Stomach (tissue), 8 donors: ENCODE measurements at regions not wholly inside any gene's neighbourhood (a gene's known extent, or its start where the extent isn't known, plus 50 kb on each side); places are given as distances from the start of the nearest gene placed in this dataset.

ENCODE experiments used
- DNase-seq, 2 donors: peaks; one replicate each; pipeline versions ENCODE4 v3.0.0 to v3.0.0-alpha.2; 2013 to 2019
- H3K27ac ChIP-seq, 5 donors: fragments of 200-600 bp in 4 of 5; sonication (generic) in 4 of 5; one replicate each; pipeline ENCODE4 v1.5.1; 2013 to 2019; ENCODE audit warnings: mild to moderate bottlenecking in 1 of 5, moderate library complexity in 1 of 5
- H3K27me3 ChIP-seq, 3 donors: fragments of 200-600 bp; sonication (generic); one replicate each; pipeline ENCODE4 v1.5.1; 2017 to 2019; ENCODE audit warnings: mixed run types in 1 of 3
- H3K36me3 ChIP-seq, 4 donors: fragments of 200-600 bp; sonication (generic); 1 replicate in 3 of 4; 2 replicates in 1 of 4; pipeline ENCODE4 v1.5.1; 2016 to 2019
- H3K4me1 ChIP-seq, 4 donors: fragments of 200-600 bp; sonication (generic); one replicate each; pipeline ENCODE4 v1.5.1; 2016 to 2019
- H3K4me3 ChIP-seq, 4 donors: fragments of 200-600 bp; sonication (generic) in 3 of 4; one replicate each; pipeline ENCODE4 v1.5.1; 2016 to 2019; ENCODE audit warnings: mild to moderate bottlenecking in 1 of 4
- H3K9me3 ChIP-seq, 4 donors: fragments of 200-600 bp; sonication (generic); one replicate each; pipeline ENCODE4 v1.5.1; 2016 to 2019
- EP300 ChIP-seq: sonication (generic); formaldehyde crosslinking; IDR thresholded peaks from one replicate; pipeline ENCODE4 v1.6.1; 2017; ENCODE audit warnings: antibody characterized with exemption
- POLR2A ChIP-seq, 4 donors: fragments of 450-650 bp; IDR thresholded peaks; one replicate each; pipeline ENCODE4 v1.6.1; 2016; ENCODE audit warnings: antibody characterized with exemption in 4 of 4, control low read depth in 2 of 4, mild to moderate bottlenecking in 1 of 4, moderate library complexity in 1 of 4
- POLR2AphosphoS5 ChIP-seq, 3 donors: sonication (generic); formaldehyde crosslinking; IDR thresholded peaks; one replicate each; pipeline ENCODE4 v1.6.1; 2016; ENCODE audit warnings: antibody characterized with exemption in 3 of 3
- WGBS, 5 donors: extraction: QIAGEN DNeasy Blood & Tissue Kit in 3 of 5; methylation state at CpG; one replicate each; pipeline versions ENCODE4 v1.1.5 to v1.1.7; 2013 to 2018; 5-methylcytosine and 5-hydroxymethylcytosine counted together
- intact Hi-C: fragments of 100-400 bp; cut with DNase I; formaldehyde crosslinking; loops from one replicate; pipeline ENCODE4 v1.15.1; 2023; ENCODE audit warnings: low total_unique reads
- TF ChIP-seq, protein P1 (sequence below), 7 experiments: fragments of 450-650 bp in 4 of 7; fragments of 200-600 bp in 3 of 7; sonication (generic) in 3 of 7; IDR thresholded peaks; one replicate each; pipeline ENCODE4 v1.5.1; 2016 to 2019; ENCODE audit warnings: antibody characterized with exemption in 7 of 7, control low read depth in 2 of 7, mild to moderate bottlenecking in 1 of 7
- donor health status: healthy with polysubstance abuse.
- donor health status: Bipolar disorder and iron deficiency.
- donor health status: healthy.

DNA sequence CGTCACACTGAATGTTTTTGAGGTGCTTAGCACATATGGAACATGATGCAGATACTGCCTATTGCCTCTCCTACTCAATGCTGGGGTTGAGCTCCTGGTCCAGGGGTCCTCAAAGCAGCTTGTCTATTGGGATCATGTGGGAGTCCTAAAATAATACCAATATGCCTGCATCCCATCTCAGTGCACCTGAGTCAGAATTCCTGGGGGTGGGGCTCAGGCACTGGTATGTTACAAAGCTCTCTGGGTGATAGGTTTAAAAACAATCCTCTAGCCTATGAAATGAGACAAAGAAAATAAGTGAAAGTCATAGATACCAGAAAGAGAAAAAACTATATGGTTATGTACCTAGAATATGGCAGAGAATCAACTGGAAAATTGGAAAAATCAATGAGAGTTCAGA, 156.6 kb upstream of the NLRP1 start:
- WGBS, 5 donors = 16 to 21% (median 17%) methylated on average over 1 of the region's 1 CpG
- H3K4me1 ChIP-seq = no peaks in the 10 kb centered on the region
- H3K9me3 ChIP-seq = no peaks in the 10 kb centered on the region
- no peaks in the 10 kb centered on the region for H3K36me3 ChIP-seq
- no peak overlapping the region for H3K27ac ChIP-seq
- intact Hi-C loops = no loop called here
- no peak overlapping the region for H3K4me3 ChIP-seq
- H3K27me3 ChIP-seq = peaks cover 0 to 6% (median 0%) of the 10 kb centered on the region in 3 donors
- no peak for DNase-seq
- TF ChIP-seq, protein P1, sequence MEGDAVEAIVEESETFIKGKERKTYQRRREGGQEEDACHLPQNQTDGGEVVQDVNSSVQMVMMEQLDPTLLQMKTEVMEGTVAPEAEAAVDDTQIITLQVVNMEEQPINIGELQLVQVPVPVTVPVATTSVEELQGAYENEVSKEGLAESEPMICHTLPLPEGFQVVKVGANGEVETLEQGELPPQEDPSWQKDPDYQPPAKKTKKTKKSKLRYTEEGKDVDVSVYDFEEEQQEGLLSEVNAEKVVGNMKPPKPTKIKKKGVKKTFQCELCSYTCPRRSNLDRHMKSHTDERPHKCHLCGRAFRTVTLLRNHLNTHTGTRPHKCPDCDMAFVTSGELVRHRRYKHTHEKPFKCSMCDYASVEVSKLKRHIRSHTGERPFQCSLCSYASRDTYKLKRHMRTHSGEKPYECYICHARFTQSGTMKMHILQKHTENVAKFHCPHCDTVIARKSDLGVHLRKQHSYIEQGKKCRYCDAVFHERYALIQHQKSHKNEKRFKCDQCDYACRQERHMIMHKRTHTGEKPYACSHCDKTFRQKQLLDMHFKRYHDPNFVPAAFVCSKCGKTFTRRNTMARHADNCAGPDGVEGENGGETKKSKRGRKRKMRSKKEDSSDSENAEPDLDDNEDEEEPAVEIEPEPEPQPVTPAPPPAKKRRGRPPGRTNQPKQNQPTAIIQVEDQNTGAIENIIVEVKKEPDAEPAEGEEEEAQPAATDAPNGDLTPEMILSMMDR (IDR thresholded peaks at IDR 0.05) = no peak

DNA sequence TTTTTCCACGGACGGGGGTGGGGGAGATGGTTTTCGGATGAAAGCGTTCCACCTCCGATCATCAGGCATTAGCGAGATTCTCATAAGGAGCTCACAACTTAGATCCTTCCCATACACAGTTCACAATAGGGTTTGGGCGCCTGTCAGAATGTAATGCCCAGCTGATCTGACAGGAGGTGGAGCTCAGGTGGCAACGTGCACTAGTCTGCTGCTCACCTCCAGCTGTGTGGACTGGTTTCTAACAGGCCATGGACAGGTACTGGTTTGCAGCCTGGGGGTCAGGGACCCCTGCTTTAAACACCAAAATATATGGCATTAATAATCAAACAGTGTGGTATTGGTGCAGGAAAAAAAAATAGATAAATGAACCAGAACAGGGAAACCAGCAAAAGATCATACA, 157.5 kb upstream of the NLRP1 start:
- TF ChIP-seq POLR2AphosphoS5 (IDR thresholded peaks at IDR 0.05) (no peak), POLR2A (IDR thresholded peaks at IDR 0.05) (no peak), EP300 (no peak)
- TF ChIP-seq, protein P1 (IDR thresholded peaks at IDR 0.05) = no peak
- no peak overlapping the region for H3K27ac ChIP-seq
- H3K9me3 ChIP-seq = no peaks in the 10 kb centered on the region
- H3K4me1 ChIP-seq = no peaks in the 10 kb centered on the region
- H3K36me3 ChIP-seq = no peaks in the 10 kb centered on the region
- DNase-seq = no peak
- peaks cover 0 to 6% (median 0%) of the 10 kb centered on the region in 3 donors for H3K27me3 ChIP-seq
- intact Hi-C loops = no loop called here
- H3K4me3 ChIP-seq = no peak overlapping the region
- WGBS, 5 donors = 74 to 82% (median 81%) methylated on average over 8 of the region's 8 CpGs

DNA sequence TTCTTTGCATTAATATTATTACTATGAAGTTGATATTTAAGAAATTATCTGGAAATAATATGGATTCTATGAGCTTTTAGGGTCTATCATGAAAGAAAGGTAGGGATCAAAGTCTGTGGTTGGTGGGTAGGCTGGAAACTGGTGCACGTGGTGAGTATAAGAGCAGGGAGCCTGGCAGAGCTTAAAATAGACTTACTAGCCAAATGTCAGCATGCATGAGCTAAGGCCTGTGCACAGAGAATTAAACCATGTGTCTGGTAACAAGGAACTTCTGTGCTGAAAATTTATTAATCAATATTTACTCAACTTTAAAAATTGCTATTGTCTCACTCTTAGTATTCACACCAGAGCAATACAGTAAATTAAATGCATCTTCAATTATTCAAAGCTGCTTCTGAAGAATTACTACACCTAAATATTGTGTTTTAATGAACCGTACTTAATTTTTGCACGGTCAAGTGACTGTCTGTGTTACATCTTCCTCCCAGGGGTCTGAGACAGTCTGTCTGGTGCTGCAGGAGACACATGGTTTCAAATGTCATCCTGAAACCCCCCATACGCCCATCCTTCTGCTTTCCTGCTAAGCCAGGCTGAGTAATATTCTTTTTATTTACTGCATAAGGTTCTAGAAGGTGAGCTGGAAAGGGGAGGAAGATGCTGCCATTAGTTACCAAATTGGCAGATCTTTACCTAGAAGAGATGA, 161.0 kb upstream of the NLRP1 start:
- Histone ChIP-seq H3K27me3 (peaks cover 0 to 9% (median 0%) of the 10 kb centered on the region in 3 donors), H3K4me3 (no peak overlapping the region), H3K4me1 (no peaks in the 10 kb centered on the region), H3K27ac (no peak overlapping the region), H3K9me3 (no peaks in the 10 kb centered on the region), H3K36me3 (no peaks in the 10 kb centered on the region)
- intact Hi-C loops = no loop called here
- no peak for DNase-seq
- 67 to 76% (median 73%) methylated on average over 4 of the region's 4 CpGs for WGBS, 5 donors
- TF ChIP-seq EP300 (no peak), POLR2AphosphoS5 (IDR thresholded peaks at IDR 0.05) (no peak), POLR2A (IDR thresholded peaks at IDR 0.05) (no peak)
- TF ChIP-seq, protein P1 (IDR thresholded peaks at IDR 0.05) = no peak

DNA sequence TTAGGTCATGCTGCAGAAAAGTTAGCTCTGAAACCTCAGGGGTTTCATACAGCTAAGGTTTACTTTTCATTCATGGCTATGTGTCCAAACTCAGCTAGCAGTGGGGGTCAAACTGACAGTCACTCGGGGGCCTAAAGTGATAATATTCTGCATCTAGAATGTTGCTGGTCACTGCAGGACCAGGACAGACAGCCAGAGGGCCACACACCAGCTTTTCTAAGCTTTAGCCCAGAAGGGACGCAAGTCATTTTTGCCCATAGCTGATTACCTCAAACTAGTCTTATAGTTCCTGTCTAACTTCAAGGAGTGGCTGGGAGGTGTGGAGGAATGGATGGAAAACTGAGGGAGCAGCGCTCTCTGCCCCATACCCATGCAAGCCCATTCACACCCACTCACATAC, 163.0 kb upstream of the NLRP1 start:
- Histone ChIP-seq H3K4me3 (no peak overlapping the region), H3K4me1 (no peaks in the 10 kb centered on the region), H3K27ac (no peak overlapping the region), H3K9me3 (no peaks in the 10 kb centered on the region), H3K27me3 (peaks cover 0 to 4% (median 0%) of the 10 kb centered on the region in 3 donors), H3K36me3 (no peaks in the 10 kb centered on the region)
- no peak for DNase-seq
- intact Hi-C loops = no loop called here
- 79 to 93% (median 86%) methylated on average over 3 of the region's 3 CpGs for WGBS, 5 donors
- TF ChIP-seq POLR2A (IDR thresholded peaks at IDR 0.05) (no peak), EP300 (no peak), POLR2AphosphoS5 (IDR thresholded peaks at IDR 0.05) (no peak)
- TF ChIP-seq, protein P1 (IDR thresholded peaks at IDR 0.05) = no peak
